SU-DHL-6 (cell line): ENCODE measurements at regions not wholly inside any gene's neighbourhood (a gene's known extent, or its start where the extent isn't known, plus 50 kb on each side); places are given as distances from the start of the nearest gene placed in this dataset.

ENCODE experiments used
- H2AFZ ChIP-seq: fragments of 200-600 bp; sonication (generic); 2 replicates; pipeline ENCODE4 v1.6.1; 2014; ENCODE audit warnings: low read depth, mild to moderate bottlenecking, moderate library complexity, mixed read lengths, antibody characterized with exemption, low read length; ENCODE audit not compliant: severe bottlenecking
- H3F3A ChIP-seq: fragments of 200-600 bp; shearing (Covaris generic); 2 replicates; pipeline ENCODE4 v1.6.0; 2016; ENCODE audit warnings: antibody characterized with exemption, mild to moderate bottlenecking; ENCODE audit not compliant: insufficient read depth
- H3K27ac ChIP-seq: fragments of 200-600 bp; sonication (generic); 2 replicates; pipeline ENCODE4 v1.5.1; 2016; ENCODE audit warnings: low read depth, mild to moderate bottlenecking, low read length, moderate library complexity, mixed read lengths
- H3K27me3 ChIP-seq: fragments of 200-600 bp; sonication (generic), shearing (Covaris generic); 2 replicates; pipeline ENCODE4 v1.6.0; 2014; ENCODE audit warnings: mild to moderate bottlenecking, low read length
- H3K36me3 ChIP-seq: fragments of 200-600 bp; sonication (generic); 2 replicates; pipeline ENCODE4 v1.6.1; 2014; ENCODE audit warnings: mild to moderate bottlenecking, low read length, mixed read lengths
- H3K4me2 ChIP-seq: fragments of 300-600, 200-600 bp; shearing (Covaris generic), sonication (generic); 2 replicates; pipeline ENCODE4 v1.6.0; 2014; ENCODE audit warnings: low read length, low read depth, mild to moderate bottlenecking; ENCODE audit not compliant: poor library complexity, severe bottlenecking
- H3K4me3 ChIP-seq: fragments of 200-600 bp; sonication (generic); 2 replicates; pipeline ENCODE4 v1.5.1; 2014; ENCODE audit warnings: antibody characterized with exemption, low read length, mild to moderate bottlenecking, mixed read lengths; ENCODE audit not compliant: insufficient read depth, poor library complexity, severe bottlenecking
- H3K79me2 ChIP-seq: fragments of 200-600 bp; sonication (generic); 2 replicates; pipeline ENCODE4 v1.6.1; 2014; ENCODE audit warnings: mild to moderate bottlenecking, low read length, moderate library complexity; ENCODE audit not compliant: insufficient read depth
- H3K9ac ChIP-seq: fragments of 200-600 bp; sonication (generic); 2 replicates; pipeline ENCODE4 v1.7.0; 2014; ENCODE audit warnings: mild to moderate bottlenecking, low read length
- H3K9me2 ChIP-seq: fragments of 200-600 bp; sonication (generic); replicated peaks from 2 replicates; pipeline ENCODE4 v1.6.1; 2014; ENCODE audit warnings: low read length; ENCODE audit not compliant: insufficient read depth
- H3K9me3 ChIP-seq: fragments of 200-600 bp; sonication (generic); 2 replicates; pipeline ENCODE4 v1.6.1; 2014; ENCODE audit warnings: low read length, mixed read lengths; ENCODE audit not compliant: insufficient read depth
- H4K20me1 ChIP-seq: fragments of 200-600 bp; sonication (generic); 2 replicates; pipeline ENCODE4 v1.6.1; 2014; ENCODE audit warnings: low read depth, mild to moderate bottlenecking, antibody characterized with exemption, low read length, moderate library complexity, mixed read lengths
- EZH2phosphoT487 ChIP-seq: fragments of 200-600 bp; sonication (generic), shearing (Covaris generic); conservative IDR thresholded peaks from 2 replicates; pipeline ENCODE4 v1.6.1; 2018; ENCODE audit warnings: mild to moderate bottlenecking, antibody characterized with exemption, low read length, moderate library complexity, mixed read lengths
- TF ChIP-seq, protein P1 (sequence below): fragments of 200-600 bp; sonication (generic); IDR thresholded peaks from one replicate; pipeline ENCODE4 v1.5.1; 2017; ENCODE audit warnings: antibody characterized with exemption, mild to moderate bottlenecking, low read length, moderate library complexity; ENCODE audit not compliant: insufficient read depth, poor library complexity, severe bottlenecking

- Histone ChIP-seq H3K9ac (no peak overlapping the region), H3K27me3 (no peaks in the 10 kb centered on the region), H4K20me1 (no peaks in the 10 kb centered on the region), H3K27ac (no peak overlapping the region), H3K4me3 (no peak overlapping the region), H3K9me2 (no peaks in the 10 kb centered on the region), H3K9me3 (no peaks in the 10 kb centered on the region), H3K4me2 (no peak overlapping the region), H3K36me3 (no peaks in the 10 kb centered on the region), H3F3A (no peaks in the 10 kb centered on the region), H3K79me2 (no peaks in the 10 kb centered on the region), H2AFZ (no peak overlapping the region)
- TF ChIP-seq, protein P1, sequence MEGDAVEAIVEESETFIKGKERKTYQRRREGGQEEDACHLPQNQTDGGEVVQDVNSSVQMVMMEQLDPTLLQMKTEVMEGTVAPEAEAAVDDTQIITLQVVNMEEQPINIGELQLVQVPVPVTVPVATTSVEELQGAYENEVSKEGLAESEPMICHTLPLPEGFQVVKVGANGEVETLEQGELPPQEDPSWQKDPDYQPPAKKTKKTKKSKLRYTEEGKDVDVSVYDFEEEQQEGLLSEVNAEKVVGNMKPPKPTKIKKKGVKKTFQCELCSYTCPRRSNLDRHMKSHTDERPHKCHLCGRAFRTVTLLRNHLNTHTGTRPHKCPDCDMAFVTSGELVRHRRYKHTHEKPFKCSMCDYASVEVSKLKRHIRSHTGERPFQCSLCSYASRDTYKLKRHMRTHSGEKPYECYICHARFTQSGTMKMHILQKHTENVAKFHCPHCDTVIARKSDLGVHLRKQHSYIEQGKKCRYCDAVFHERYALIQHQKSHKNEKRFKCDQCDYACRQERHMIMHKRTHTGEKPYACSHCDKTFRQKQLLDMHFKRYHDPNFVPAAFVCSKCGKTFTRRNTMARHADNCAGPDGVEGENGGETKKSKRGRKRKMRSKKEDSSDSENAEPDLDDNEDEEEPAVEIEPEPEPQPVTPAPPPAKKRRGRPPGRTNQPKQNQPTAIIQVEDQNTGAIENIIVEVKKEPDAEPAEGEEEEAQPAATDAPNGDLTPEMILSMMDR: no peak
- no peak for TF ChIP-seq EZH2phosphoT487
These were observed 170.8 kb upstream of the MITF start for GRCh38 chr3:69568458-69568857.

- no peaks in the 10 kb centered on the region for H3F3A ChIP-seq
- H3K9me3 ChIP-seq: no peaks in the 10 kb centered on the region
- no peak overlapping the region for H3K4me2 ChIP-seq
- H3K79me2 ChIP-seq: no peaks in the 10 kb centered on the region
- H3K27me3 ChIP-seq: no peaks in the 10 kb centered on the region
- H3K27ac ChIP-seq: no peak overlapping the region
- H3K9me2 ChIP-seq: no peaks in the 10 kb centered on the region
- H2AFZ ChIP-seq: no peak overlapping the region
- TF ChIP-seq, protein P1: no peak
- TF ChIP-seq EZH2phosphoT487: no peak
- H3K36me3 ChIP-seq: no peaks in the 10 kb centered on the region
- H4K20me1 ChIP-seq: no peaks in the 10 kb centered on the region
- H3K4me3 ChIP-seq: no peak overlapping the region
- H3K9ac ChIP-seq: no peak overlapping the region
These were observed 171.6 kb upstream of the MITF start for GRCh38 chr3:69567710-69568052.

DNA sequence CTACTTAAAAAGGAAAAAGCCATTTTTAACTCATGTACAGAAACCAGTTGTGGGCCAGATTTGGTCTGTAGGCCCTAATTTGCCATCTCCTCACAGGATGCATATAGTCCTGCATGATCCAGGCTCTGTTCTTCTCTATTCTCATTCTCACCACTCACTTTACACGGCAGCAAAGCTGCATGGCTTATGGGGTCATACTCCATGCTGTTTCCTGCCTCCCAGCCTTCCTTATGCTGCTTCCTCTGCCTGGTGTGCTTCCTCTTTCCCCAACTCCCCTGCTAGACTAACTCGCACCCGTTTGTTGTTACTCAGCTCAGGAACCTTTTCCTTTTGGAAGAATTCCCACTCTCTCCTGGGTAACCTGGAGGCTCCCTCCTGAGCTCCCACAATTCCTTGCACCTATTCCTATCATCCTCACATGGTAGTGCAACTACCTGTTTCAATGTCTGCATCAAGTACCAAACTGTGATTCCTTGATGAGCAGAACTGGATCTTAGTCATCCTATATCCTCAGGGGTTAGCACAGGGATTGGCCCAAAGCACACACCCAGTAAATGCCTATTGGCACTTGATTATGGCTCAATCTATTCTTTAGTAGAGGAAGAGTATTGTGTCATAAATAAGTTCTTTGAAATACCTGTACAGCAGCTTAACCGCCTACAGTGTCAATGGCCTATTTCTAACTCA, 172.1 kb upstream of the MITF start:
- H3K9me2 ChIP-seq: no peaks in the 10 kb centered on the region
- no peak overlapping the region for H2AFZ ChIP-seq
- no peak for TF ChIP-seq EZH2phosphoT487
- TF ChIP-seq, protein P1: no peak
- H4K20me1 ChIP-seq: no peaks in the 10 kb centered on the region
- no peaks in the 10 kb centered on the region for H3K79me2 ChIP-seq
- no peaks in the 10 kb centered on the region for H3F3A ChIP-seq
- H3K4me3 ChIP-seq: no peak overlapping the region
- no peaks in the 10 kb centered on the region for H3K27me3 ChIP-seq
- H3K9ac ChIP-seq: no peak overlapping the region
- H3K4me2 ChIP-seq: no peak overlapping the region
- H3K27ac ChIP-seq: no peak overlapping the region
- no peaks in the 10 kb centered on the region for H3K9me3 ChIP-seq
- H3K36me3 ChIP-seq: no peaks in the 10 kb centered on the region
